Esophagus muscularis mucosa (tissue), 4 donors: ENCODE measurements at regions not wholly inside any gene's neighbourhood (a gene's known extent, or its start where the extent isn't known, plus 50 kb on each side); places are given as distances from the start of the nearest gene placed in this dataset.

Source experiments
- CTCF ChIP-seq, 3 experiments: fragments of 200-600 bp in 2 of 3; fragments of 450-650 bp in 1 of 3; sonication (generic) in 2 of 3; IDR thresholded peaks; one replicate each; pipeline ENCODE4 v1.5.1; 2017 to 2019; ENCODE audit warnings: antibody characterized with exemption in 3 of 3, mild to moderate bottlenecking in 2 of 3, moderate library complexity in 1 of 3
- EP300 ChIP-seq: sonication (generic); formaldehyde crosslinking; IDR thresholded peaks from one replicate; pipeline ENCODE4 v1.6.1; 2017; ENCODE audit warnings: antibody characterized with exemption
- POLR2A ChIP-seq: fragments of 450-650 bp; IDR thresholded peaks from one replicate; pipeline ENCODE4 v1.6.1; 2017; ENCODE audit warnings: antibody characterized with exemption, moderate library complexity, mild to moderate bottlenecking, low read depth
- POLR2AphosphoS5 ChIP-seq, 2 donors: sonication (generic); formaldehyde crosslinking; IDR thresholded peaks; one replicate each; pipeline ENCODE4 v1.6.1; 2017; ENCODE audit warnings: antibody characterized with exemption in 2 of 2

GRCh38 chr2:18151237-18151636, 272.8 kb downstream of the KCNS3 start:
- no peak for TF ChIP-seq EP300
- no peak for TF ChIP-seq CTCF (IDR thresholded peaks at IDR 0.05)
- TF ChIP-seq POLR2A, result no peak
- no peak for TF ChIP-seq POLR2AphosphoS5 (IDR thresholded peaks at IDR 0.05)
